Endodermal cell (in vitro differentiated cells): ENCODE measurements at regions not wholly inside any gene's neighbourhood (a gene's known extent, or its start where the extent isn't known, plus 50 kb on each side); places are given as distances from the start of the nearest gene placed in this dataset.

Experiments used
- DNase-seq: peaks from one replicate; pipeline ENCODE4 v3.0.0-alpha.2; 2017
- H3K27ac ChIP-seq: 2 replicates; pipeline ENCODE4 v1.5.1; 2013; ENCODE audit warnings: mild to moderate bottlenecking, low read depth, low read length, moderate library complexity
- H3K27me3 ChIP-seq: 2 replicates; pipeline ENCODE4 v1.6.1; 2013; ENCODE audit warnings: mild to moderate bottlenecking, low read length, moderate library complexity; ENCODE audit not compliant: insufficient read depth, control insufficient read depth, poor library complexity, severe bottlenecking
- H3K36me3 ChIP-seq: 2 replicates; pipeline ENCODE4 v1.7.0; 2013; ENCODE audit warnings: mild to moderate bottlenecking, low read length, moderate library complexity; ENCODE audit not compliant: control insufficient read depth, insufficient read depth
- H3K4me1 ChIP-seq: one replicate; pipeline ENCODE4 v1.7.0; 2013; ENCODE audit warnings: low read length; ENCODE audit not compliant: control insufficient read depth, insufficient read depth
- H3K4me3 ChIP-seq: 2 replicates; pipeline ENCODE4 v1.5.1; 2013; ENCODE audit warnings: mild to moderate bottlenecking, low read length, moderate library complexity
- H3K9ac ChIP-seq: 2 replicates; pipeline ENCODE4 v1.6.1; 2013; ENCODE audit warnings: mild to moderate bottlenecking, low read length, moderate library complexity; ENCODE audit not compliant: poor library complexity, severe bottlenecking; ENCODE audit errors: extremely low read depth
- H3K9me3 ChIP-seq: 2 replicates; pipeline ENCODE4 v1.6.1; 2013; ENCODE audit warnings: mild to moderate bottlenecking, low read length, moderate library complexity; ENCODE audit not compliant: control insufficient read depth
- H3K27ac Mint-ChIP-seq: 2 replicates; pipeline ENCODE4 v1.8.0; 2020; ENCODE audit warnings: mixed read lengths
- H3K27me3 Mint-ChIP-seq: 2 replicates; pipeline ENCODE4 v1.8.0; 2021; ENCODE audit warnings: mild to moderate bottlenecking, mixed read lengths; ENCODE audit not compliant: insufficient read depth
- H3K36me3 Mint-ChIP-seq: 2 replicates; pipeline ENCODE4 v1.8.0; 2020; ENCODE audit warnings: low read depth, mixed read lengths
- H3K4me1 Mint-ChIP-seq: 2 replicates; pipeline ENCODE4 v1.8.0; 2020; ENCODE audit warnings: mixed read lengths
- H3K4me3 Mint-ChIP-seq: 2 replicates; pipeline ENCODE4 v1.8.0; 2020; ENCODE audit warnings: mild to moderate bottlenecking, moderate library complexity, mixed read lengths
- H3K9me3 Mint-ChIP-seq: 2 replicates; pipeline ENCODE4 v1.8.0; 2020; ENCODE audit warnings: mild to moderate bottlenecking, mixed read lengths
- WGBS, 2 experiments: methylation state at CpG; one replicate each; pipeline versions ENCODE4 v1.1.5 to v1.1.7; 2013; ENCODE audit warnings: missing lambda C conversion rate in 2 of 2, mixed read lengths in 1 of 2; ENCODE audit not compliant: insufficient coverage in 1 of 2, insufficient read length in 1 of 2; 5-methylcytosine and 5-hydroxymethylcytosine counted together
- TF ChIP-seq, protein P1 (sequence below): fragments of 200-600 bp; sonication (generic); conservative IDR thresholded peaks from 2 replicates; pipeline ENCODE4 v1.5.0; 2021; ENCODE audit warnings: antibody characterized with exemption, mild to moderate bottlenecking

GRCh38 chr6:117149324-117149723 lies 116.0 kb upstream of the VGLL2 start:
- Mint-ChIP-seq H3K36me3 (peaks cover 12% of the 10 kb centered on the region), H3K9me3 (peaks cover 58% of the 10 kb centered on the region), H3K4me1 (no peaks in the 10 kb centered on the region), H3K27me3 (no peaks in the 10 kb centered on the region), H3K4me3 (no peak overlapping the region), H3K27ac (no peak overlapping the region)
- Histone ChIP-seq H3K27ac (no peak overlapping the region), H3K36me3 (no peaks in the 10 kb centered on the region), H3K9me3 (peaks cover 43% of the 10 kb centered on the region), H3K27me3 (no peaks in the 10 kb centered on the region), H3K4me3 (no peak overlapping the region), H3K4me1 (no peaks in the 10 kb centered on the region), H3K9ac (no peak overlapping the region)
- WGBS, 2 experiments: 88% methylated on average over 1 of the region's 1 CpG; no CpG with 5 or more reads in 1 of the 2 experiments
- TF ChIP-seq, protein P1, sequence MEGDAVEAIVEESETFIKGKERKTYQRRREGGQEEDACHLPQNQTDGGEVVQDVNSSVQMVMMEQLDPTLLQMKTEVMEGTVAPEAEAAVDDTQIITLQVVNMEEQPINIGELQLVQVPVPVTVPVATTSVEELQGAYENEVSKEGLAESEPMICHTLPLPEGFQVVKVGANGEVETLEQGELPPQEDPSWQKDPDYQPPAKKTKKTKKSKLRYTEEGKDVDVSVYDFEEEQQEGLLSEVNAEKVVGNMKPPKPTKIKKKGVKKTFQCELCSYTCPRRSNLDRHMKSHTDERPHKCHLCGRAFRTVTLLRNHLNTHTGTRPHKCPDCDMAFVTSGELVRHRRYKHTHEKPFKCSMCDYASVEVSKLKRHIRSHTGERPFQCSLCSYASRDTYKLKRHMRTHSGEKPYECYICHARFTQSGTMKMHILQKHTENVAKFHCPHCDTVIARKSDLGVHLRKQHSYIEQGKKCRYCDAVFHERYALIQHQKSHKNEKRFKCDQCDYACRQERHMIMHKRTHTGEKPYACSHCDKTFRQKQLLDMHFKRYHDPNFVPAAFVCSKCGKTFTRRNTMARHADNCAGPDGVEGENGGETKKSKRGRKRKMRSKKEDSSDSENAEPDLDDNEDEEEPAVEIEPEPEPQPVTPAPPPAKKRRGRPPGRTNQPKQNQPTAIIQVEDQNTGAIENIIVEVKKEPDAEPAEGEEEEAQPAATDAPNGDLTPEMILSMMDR: no peak
- DNase-seq: no peak

- Histone ChIP-seq H3K9ac (no peak overlapping the region), H3K27ac (no peak overlapping the region), H3K36me3 (no peaks in the 10 kb centered on the region), H3K9me3 (no peaks in the 10 kb centered on the region), H3K4me3 (no peak overlapping the region), H3K4me1 (no peaks in the 10 kb centered on the region), H3K27me3 (no peaks in the 10 kb centered on the region)
- Mint-ChIP-seq H3K27ac (no peak overlapping the region), H3K36me3 (peaks cover 3% of the 10 kb centered on the region), H3K27me3 (no peaks in the 10 kb centered on the region), H3K9me3 (peaks cover 3% of the 10 kb centered on the region), H3K4me3 (no peak overlapping the region), H3K4me1 (peaks cover 4% of the 10 kb centered on the region)
- 70% methylated on average over 1 of the region's 1 CpG; no CpG with 5 or more reads in 1 of the 2 experiments for WGBS, 2 experiments
- DNase-seq: no peak
- TF ChIP-seq, protein P1: no peak
These were observed 108.6 kb upstream of the VGLL2 start for GRCh38 chr6:117156741-117157140.

- Histone ChIP-seq H3K9ac (no peak overlapping the region), H3K9me3 (no peaks in the 10 kb centered on the region), H3K27ac (no peak overlapping the region), H3K4me3 (no peak overlapping the region), H3K27me3 (no peaks in the 10 kb centered on the region), H3K4me1 (no peaks in the 10 kb centered on the region), H3K36me3 (no peaks in the 10 kb centered on the region)
- TF ChIP-seq, protein P1: no peak
- H3K9me3 Mint-ChIP-seq: no peaks in the 10 kb centered on the region
- no peaks in the 10 kb centered on the region for H3K36me3 Mint-ChIP-seq
- H3K27ac Mint-ChIP-seq: no peak overlapping the region
- no peak overlapping the region for H3K4me3 Mint-ChIP-seq
- DNase-seq: no peak
- 71 to 83% methylated on average over 1 to 3 of the region's 3 CpGs for WGBS, 2 experiments
- peaks cover 4% of the 10 kb centered on the region for H3K4me1 Mint-ChIP-seq
- H3K27me3 Mint-ChIP-seq: no peaks in the 10 kb centered on the region
These were observed 107.9 kb upstream of the VGLL2 start for GRCh38 chr6:117157448-117157847.
